NCI-H146 treated with DMSO at 0.1 percent for 48 hours (cell line): ENCODE measurements at regions not wholly inside any gene's neighbourhood (a gene's known extent, or its start where the extent isn't known, plus 50 kb on each side); places are given as distances from the start of the nearest gene placed in this dataset.

Experiments
- DNase-seq: peaks from one replicate; lab custom pipeline; 2025; ENCODE audit not compliant: unreplicated experiment; lab: John Stamatoyannopoulos, UW

DNA sequence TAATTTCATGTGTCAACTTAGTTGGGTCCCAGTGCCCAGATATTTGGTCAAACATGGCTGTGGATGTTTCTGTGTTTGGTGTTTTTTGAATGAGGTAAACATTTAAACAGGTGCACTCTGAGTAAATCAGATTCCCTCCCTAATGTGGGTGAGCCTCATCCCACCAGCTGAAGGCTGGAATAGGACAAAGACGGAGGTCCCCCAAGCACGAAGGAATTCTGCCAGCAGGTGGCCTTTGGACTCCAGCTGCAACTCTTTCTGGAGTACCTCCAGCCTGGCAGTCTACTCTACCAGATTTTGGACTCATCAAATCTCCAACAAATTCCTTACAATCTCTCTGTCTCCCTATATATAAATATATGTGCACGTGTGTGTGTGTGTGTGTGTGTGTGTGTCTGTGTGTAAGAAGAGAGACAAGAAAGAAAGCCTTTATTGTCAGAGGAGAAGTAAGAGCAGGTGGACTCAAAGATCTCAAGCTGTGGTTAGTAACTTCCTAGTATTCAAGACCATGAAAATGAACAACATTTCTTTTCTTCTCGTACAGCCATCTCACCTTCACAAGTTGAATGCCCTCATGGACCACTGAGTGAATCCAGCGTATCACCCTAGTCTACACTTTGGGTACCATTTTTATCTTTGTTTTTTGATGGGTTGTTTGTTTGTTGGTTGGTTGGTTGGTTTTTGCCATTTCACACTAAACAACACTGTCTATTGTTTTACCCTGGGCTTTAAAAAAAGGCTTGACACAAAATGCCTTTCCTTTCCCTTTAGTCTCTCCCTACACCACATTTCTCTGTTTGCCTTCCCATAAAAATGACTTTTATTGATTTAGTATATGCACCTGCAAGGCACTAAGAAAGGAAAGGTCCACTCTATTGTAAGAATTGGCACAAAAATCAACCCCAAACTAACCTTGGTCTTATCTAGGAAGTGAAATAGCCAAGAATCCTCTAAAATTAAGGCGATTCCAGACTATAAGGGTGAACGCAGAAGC lies 118.7 kb downstream of the TENT4A start:
- DNase-seq: no peak

DNA sequence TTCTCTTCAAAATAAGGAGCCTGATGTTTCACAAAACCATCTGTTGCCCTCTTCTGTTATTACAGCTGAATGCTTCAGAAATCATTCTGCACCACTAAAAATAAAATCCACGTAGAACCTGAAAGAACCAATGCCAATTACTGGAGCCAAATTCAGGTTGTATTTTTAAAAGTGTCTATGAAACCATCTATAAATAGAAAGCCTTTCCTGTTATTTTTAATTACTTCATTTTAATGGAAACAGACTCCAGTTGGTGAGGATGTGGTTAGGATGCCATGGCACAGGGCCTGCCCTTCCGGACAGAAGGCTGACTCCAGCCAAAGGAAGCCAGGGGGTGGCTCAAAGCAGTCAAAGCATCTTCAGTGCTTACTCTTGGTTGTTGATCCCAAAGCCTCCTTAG lies 119.8 kb downstream of the TENT4A start:
- DNase-seq: no peak

DNA sequence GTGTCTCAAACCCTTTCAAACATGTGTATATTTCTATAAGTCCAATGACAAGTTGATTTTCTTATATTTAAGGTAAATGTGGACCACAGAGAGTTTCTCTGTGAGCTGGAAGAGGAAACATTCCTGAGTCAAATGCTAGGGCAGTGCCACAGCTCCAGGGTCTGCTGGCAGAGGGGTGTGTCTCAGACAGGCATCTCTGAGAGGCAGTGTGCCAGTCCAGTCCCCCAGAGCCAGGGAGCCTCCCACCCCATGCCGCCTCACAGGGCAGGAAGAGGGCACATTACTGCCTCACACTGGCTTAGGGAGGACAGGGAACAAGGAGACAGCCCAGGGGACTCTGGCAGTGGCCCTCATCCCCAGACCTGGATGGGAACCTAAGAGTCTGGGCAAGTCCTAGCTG lies 120.2 kb downstream of the TENT4A start:
- no peak for DNase-seq

DNA sequence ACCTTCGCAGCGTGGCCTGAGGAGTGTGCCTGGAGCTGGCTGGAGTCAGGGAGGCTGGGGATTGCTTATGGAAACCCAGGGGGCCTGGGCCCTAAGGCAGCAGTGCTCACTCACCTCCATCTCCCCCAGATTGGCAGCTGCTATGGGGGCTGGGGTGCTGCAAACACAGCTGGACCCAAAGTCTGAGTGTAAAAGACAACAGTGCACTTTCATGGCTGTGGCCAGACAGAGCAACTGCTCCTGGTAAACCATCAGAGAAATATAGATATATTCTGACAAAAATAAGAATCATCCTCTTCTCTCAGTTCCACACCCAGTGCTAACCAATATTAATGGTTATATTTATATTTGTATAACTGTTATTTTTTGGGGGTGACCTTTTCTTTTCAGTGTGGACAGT lies 123.9 kb downstream of the TENT4A start:
- no peak for DNase-seq

DNA sequence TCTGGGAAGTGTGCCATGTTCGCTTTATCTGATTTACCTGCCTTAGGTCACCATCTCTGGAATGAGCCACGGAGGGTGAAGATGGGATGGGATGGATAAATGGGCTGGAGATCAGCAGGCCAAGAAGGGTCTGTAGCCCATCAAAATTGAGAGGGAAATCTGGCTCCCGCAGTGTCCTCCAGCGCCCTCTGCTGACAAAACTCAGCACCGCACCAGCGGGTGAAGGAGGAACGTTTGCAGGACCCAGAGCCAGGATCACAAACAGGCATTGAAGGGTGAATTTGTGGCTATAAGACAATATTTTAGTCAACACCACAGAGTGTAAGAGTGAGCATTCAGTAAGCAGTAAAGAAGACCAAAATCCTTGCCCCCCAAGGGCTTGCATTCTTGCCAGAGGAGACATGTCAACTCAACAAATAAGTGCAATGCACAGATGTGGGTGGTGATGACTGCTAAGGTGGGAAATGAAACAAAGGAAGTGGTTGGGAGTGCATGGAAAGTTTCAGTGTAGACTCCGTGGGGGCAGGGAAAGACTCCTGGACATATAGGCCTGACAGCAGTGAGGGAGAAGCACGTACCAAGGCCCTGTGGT lies 124.4 kb downstream of the TENT4A start:
- peak; percentile 3 for DNase-seq

DNA sequence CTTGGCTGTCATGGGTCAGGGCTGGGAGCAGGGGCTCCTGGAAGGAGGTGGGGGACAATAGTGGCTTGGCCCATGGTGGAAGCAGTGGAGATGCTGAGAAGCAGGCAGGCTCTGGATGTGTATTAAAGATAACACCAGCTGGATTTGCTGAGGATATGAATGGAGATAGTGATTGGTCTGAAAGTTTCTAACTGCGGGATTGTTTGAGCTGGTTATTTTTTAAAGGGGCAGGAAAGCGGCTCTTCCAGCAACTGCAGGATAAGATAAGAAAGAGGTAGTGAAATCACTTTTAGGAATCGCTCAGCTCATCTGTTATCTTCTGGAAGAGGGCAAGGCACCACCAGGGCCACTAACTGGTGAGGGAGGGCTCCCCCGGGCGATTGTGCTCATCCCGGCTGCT lies 125.5 kb downstream of the TENT4A start:
- no peak for DNase-seq

DNA sequence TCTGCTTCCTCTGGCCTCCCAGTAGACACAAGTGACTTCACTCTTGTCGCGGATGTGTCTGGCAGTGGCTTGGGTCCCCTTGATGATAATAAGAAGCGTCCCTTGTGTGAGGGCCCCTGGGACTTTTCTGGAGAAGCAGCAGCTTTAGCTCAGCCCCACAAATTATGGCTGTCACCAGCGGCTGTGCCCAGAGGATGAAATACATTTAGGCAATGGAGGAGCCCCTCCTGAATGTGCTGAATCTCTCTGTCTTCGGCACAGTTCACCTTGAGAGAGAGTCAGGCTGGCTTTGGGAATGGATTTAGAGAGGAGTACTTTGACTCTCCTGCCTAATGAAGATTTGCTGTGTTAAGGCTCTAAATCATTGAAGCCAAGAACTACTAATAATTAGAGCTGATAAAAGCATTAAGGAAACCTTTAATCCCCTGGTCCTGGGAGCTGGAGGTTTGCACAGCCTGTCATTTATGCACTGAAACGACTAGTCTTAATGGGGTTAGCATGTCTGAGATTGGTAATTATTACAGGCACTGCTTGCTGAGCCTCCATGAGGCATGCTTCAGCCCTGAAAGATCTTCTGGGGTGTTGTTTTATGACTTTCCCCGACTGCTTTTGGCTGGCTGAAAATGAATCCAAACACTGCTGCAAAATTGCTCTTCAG lies 127.0 kb downstream of the TENT4A start:
- no peak for DNase-seq

DNA sequence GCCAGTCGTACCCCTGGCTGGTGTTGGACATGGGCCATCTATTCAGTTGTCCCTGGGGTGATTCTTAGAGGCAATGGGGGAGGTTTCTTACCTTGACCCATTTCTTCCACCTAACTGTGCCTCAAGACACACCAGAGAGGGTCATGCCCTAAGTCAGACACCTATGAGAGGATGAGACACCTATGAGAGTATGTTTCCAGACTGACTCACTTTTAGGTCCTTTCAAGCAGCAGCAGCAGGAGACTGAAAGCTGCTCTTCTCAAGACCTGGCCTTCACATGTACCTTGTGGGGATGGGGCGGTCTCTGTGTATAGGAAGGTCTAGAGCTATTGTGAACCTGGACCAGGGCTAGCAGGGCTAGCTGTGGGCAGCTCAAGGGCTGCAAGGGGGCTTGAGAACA lies 130.1 kb downstream of the TENT4A start:
- no peak for DNase-seq

DNA sequence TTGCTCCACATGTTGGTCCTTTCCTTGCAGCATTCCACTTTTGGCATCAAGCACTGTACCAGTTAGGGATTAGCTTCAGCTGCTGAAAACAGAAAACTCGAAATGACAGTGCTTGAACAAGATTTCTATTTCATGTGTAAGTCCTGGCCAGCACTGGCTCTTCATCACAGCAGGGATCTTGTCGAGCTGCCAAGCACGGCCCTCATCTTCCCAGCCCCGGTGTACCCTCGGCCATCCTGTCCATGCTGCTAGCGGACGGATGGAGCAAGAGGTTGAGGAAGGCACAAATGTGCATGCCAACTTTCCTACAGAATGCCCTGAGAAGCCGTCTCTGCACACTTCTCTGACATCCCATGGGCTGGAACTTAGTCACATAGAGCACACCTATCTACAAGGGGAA lies 130.6 kb downstream of the TENT4A start:
- DNase-seq: no peak

DNA sequence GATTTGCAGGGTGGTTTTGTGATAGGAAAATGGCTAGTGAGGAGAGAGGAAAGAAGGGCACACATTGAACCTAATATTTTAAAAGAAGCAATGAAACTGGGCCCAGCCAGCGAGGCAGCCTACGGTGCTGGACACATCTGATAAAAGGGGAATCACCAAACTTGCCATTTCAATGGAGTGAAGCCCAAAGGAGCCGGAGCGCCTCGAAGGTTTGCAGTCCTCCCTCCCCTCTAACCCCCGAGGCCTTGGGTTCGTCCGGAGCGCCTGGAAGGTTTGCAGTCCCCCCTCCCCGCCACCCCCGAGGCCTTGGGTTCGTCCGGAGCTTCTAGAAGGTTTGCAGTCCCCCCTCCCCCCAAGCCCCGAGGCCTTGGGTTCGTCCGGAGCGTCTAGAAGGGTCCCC lies 132.6 kb downstream of the TENT4A start:
- no peak for DNase-seq

DNA sequence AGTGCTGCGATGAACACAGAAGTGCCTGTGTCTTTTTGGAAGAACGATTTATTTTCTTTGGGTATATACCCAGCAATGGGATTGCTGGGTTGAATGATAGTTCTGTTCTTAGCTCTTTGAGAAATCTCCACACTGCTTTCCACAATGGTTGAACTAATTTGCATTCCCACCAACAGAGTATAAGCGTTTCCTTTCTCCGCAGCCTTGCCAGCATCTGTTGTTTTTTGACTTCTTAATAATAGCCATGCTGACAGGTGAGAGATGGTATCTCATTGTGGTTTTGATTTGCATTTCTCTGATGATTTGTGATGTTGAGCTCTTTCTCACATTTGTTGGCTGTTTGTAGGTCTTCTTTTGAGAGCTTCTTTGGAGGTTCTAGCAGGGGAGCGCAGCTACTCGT lies 134.6 kb downstream of the TENT4A start:
- DNase-seq: no peak

DNA sequence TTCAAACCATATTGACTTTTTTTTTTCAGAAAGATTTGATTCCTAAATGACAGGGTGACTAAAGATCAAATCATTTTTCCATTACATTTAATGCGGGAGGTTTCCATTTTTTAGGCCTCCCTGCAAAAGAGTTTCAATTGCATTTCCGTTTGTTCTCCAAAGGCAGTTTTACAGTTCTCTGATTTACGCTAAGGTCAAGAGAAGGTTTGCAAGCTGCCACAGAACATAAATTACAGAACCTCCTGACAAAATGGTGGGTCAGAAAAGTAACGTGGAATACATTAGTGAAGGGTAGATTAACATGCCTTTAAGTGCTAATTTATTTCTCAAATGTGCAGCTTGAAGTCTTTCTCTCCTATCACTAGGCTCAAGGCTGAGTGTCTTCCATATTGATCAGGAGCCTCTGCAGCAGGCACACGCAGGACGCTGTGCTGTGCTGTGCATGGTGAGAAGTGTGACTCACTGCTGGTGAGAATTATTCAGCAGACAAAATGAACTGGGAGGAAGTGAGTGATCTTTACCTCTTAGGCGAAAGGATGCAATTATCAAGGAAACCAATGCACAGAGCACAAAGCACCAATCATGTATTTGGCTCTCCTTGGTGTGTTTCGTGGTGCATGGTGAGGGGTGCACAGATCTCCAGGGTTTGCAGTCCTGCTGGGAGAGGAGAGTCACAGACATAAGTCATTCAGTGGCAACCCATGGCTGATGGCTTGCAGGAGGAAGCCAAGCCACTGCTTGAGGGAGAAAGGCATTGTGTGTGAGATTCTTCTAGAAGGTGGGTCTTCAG lies 136.3 kb downstream of the TENT4A start:
- DNase-seq: no peak

DNA sequence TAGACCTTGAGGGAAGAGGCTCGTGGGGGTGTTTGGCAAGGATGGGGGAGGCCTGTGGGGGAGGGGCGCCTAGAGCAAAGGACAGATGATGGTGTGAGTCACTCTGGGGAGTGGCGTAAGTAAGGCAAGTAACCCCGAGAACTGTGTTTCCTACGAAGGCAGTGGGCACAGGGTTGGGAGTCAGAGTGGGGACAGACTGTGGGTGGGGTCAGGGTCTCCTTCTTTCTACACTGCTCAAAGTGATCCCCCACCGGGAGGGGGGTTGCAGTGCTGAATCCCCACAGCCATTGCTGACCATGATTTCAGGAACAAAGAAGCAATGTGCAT lies 136.8 kb downstream of the TENT4A start:
- DNase-seq: no peak

DNA sequence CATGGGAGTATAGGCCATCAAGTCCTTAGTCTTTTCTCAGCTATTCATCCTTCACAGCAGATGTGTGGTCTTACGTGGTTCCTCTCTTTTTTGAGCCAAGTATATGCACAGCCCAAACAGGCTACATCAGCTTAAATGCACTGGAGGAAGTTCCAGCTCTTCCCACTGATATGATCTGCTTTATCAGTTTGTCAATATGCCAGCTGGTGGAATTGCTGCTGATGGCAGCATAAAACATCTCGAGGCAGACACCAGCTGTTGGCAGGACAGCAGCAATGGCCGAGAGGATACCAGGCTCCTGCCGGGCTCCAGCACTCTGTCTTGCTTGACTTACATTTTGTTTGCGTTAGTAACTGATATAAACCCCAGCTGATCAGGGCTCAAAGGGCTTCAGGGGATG lies 143.4 kb downstream of the TENT4A start:
- no peak for DNase-seq

DNA sequence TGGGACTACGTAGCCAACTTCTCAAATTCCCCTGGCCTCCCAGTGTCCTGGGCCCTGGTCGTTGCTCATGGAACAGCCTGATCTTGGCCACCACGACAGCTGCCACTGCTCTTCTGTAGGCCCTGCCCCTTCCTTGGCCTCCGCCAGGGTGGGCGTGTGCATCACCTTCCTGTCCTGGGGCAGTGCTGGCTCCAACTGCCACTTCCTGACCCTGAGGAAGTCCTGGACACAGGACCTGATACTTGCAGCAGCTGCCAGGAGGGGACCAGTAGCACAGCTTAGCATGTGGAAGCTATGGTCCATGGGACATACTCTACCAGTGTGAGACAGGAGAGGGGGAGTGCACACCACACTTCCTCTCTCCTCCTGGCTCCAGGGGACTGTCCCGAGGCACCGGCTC lies 145.2 kb downstream of the TENT4A start:
- DNase-seq: no peak

DNA sequence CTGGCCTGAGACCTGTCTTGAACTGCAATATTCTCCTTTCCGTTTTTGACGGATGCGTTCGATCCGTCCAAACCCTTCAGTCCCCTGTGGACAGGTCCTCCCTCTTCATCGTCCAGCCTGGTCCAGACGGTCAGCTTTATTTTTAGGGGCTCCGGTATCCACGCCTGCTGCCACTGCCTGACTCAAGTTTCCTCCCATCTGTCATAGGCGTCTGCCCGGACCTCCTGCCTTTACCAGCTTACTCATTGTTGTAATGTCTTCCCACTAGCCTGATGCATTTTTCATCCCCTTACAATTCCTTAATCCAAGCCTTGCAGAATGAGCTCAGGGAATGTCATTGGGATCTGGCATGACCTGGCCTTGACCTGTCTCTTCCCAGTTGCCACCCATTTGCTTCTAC lies 145.8 kb downstream of the TENT4A start:
- no peak for DNase-seq

DNA sequence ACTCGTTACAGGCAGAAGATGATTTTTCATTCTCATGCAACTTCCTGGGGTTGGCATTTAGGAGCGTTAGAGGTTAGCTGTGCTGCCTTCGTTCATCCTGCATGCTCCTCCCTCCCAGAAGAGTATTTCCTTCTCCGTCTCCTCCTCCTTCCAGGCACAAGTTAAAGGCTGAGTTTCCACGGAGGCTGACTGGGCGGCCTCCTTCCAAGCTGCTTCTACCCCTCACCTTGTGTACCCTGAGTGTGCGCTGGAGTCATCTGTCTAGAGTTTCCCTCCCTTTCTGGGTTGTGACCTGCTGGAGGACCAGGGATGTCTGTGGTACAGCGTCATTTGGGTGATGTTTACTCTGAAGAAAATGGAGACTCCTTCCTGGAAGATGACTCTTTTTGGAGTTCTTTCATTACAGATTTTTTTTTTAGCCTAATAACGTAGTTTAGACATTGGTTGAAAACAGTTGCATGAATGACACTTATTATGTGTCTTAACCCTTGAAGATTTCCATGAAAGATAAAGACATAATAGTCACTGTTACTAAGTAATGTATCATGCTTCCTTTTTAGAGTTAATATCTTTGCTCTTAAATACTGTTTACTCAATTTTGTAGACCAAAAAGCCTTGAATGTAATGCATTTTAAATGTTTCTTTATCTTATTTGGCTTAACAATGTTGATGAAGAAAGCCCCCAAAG lies 146.9 kb downstream of the TENT4A start:
- DNase-seq: no peak

DNA sequence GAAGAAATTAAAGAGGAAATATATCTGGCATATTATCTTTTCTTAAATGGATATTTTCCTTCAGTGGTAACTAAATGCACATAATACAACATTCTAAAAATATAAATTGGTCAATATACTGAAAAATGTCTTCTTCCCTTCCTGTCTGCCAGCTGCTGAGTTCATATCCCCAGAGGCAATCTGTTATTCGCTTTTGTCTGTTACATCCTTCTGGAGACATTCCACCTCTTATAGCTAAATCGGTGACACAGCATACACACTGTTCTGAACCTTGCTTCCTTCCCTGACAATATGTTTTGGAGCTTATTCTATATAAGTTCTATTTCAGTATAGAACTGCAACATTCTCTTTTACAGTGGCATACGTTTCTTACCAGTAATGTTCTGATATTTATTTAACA lies 147.8 kb downstream of the TENT4A start:
- no peak for DNase-seq

DNA sequence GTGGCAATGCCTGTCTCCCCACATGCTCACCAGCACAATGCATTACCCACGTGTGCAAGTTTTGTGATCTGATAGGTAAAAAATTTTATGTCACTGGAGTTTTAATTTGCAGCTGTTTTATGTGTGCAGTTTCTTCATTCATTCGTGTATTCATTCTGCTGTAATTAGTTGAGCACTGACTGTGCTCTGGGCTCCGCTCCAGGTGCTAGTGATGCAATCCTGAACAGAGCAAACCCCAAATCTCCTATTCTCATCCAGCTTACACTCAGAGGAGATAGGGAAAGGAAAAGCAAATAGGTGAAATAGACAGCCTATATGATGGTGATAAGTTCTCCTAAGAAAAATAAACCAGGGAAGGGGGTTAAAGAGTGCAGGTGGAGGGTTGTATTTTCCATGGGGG lies 148.4 kb downstream of the TENT4A start:
- no peak for DNase-seq

DNA sequence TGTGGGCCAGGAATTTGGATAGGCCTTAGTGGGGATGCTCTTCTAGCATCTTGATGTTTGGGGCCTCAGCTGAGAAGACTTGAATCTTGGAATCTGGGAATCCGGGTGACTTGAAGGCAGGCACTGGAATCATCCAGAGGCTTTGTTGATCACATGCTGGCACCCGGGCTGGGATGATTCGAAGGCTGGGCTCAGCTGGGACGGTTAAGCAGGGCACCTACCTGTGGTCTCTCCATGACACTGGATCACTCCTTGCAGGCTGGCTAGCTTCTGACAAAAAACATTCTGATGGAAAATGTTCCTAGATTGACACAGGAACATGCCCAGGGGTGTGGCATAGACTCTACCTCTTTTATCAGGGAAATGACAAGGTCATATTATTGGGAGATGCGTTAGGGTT lies 149.1 kb downstream of the TENT4A start:
- DNase-seq: no peak

DNA sequence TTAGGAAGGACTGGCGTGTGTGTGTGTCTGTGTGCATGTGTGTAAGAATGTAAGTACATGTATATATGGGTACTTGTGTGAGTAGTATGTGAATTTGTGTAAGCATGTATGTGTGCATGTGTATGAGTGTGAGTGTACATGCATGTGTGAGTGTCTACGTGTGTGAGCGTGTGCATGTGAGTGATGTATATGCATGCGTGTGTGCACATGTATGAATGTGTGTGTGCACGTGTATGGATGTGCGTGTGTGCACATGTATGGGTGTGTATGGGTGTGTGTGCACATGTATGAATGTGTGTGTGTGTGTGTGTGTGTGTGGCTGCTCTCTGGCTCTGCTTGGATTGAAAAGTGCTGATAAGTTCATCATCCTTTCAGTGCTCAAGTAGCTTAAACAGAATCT lies 154.5 kb downstream of the TENT4A start:
- no peak for DNase-seq
